Hepatocyte (in vitro differentiated cells): ENCODE measurements at regions not wholly inside any gene's neighbourhood (a gene's known extent, or its start where the extent isn't known, plus 50 kb on each side); places are given as distances from the start of the nearest gene placed in this dataset.

Experiments
- DNase-seq: peaks from one replicate; pipeline ENCODE4 v3.0.0-alpha.2; 2016; ENCODE audit warnings: low spot score
- H2AFZ ChIP-seq: fragments of 200-600 bp; sonication (generic); 2 replicates; pipeline ENCODE4 v1.6.0; 2016; ENCODE audit warnings: antibody characterized with exemption, mild to moderate bottlenecking
- H3K27ac ChIP-seq: fragments of 200-600 bp; sonication (generic); 2 replicates; pipeline ENCODE4 v1.5.1; 2016; ENCODE audit warnings: mild to moderate bottlenecking
- H3K27me3 ChIP-seq: fragments of 200-600 bp; sonication (generic); 2 replicates; pipeline ENCODE4 v1.6.1; 2016
- H3K36me3 ChIP-seq: fragments of 200-600 bp; sonication (generic); replicated peaks from 2 replicates; pipeline ENCODE4 v1.5.1; 2016; ENCODE audit warnings: low read depth; ENCODE audit not compliant: insufficient read depth
- H3K4me1 ChIP-seq: fragments of 200-600 bp; sonication (generic); 2 replicates; pipeline ENCODE4 v1.5.1; 2016; ENCODE audit warnings: mild to moderate bottlenecking, moderate library complexity; ENCODE audit not compliant: insufficient read depth
- H3K4me2 ChIP-seq: fragments of 200-600 bp; sonication (generic); 2 replicates; pipeline ENCODE4 v1.6.0; 2016
- H3K4me3 ChIP-seq: fragments of 200-600 bp; sonication (generic); 2 replicates; pipeline ENCODE4 v1.5.1; 2016; ENCODE audit warnings: mild to moderate bottlenecking
- H3K79me2 ChIP-seq: fragments of 200-600 bp; sonication (generic); 2 replicates; pipeline ENCODE4 v1.6.0; 2017; ENCODE audit warnings: mild to moderate bottlenecking
- H3K9me2 ChIP-seq: fragments of 200-600 bp; sonication (generic); replicated peaks from 2 replicates; pipeline ENCODE4 v1.6.0; 2017; ENCODE audit warnings: mild to moderate bottlenecking; ENCODE audit not compliant: insufficient read depth
- H3K9me3 ChIP-seq: fragments of 200-600 bp; sonication (generic); 2 replicates; pipeline ENCODE4 v1.5.1; 2016; ENCODE audit warnings: low read depth, mild to moderate bottlenecking
- H4K20me1 ChIP-seq: fragments of 200-600 bp; sonication (generic); 2 replicates; pipeline ENCODE4 v1.6.0; 2016; ENCODE audit warnings: mild to moderate bottlenecking; ENCODE audit not compliant: insufficient read depth, poor library complexity, severe bottlenecking
- CTCF ChIP-seq: fragments of 200-600 bp; sonication (generic); IDR thresholded peaks from 2 replicates; pipeline ENCODE4 v1.5.1; 2016; ENCODE audit warnings: antibody characterized with exemption, mild to moderate bottlenecking; ENCODE audit not compliant: poor library complexity
- EZH2 ChIP-seq: fragments of 200-600 bp; sonication (generic); IDR thresholded peaks from 2 replicates; pipeline ENCODE4 v1.6.1; 2016; ENCODE audit warnings: antibody characterized with exemption, mild to moderate bottlenecking, borderline replicate concordance
- EZH2phosphoT487 ChIP-seq: fragments of 200-600 bp; sonication (generic); IDR thresholded peaks from one replicate; pipeline ENCODE4 v1.6.1; 2018; ENCODE audit warnings: antibody characterized with exemption, mild to moderate bottlenecking, low read depth, moderate library complexity; ENCODE audit not compliant: unreplicated experiment, severe bottlenecking
- WGBS: methylation state at CpG from one replicate; pipeline ENCODE4 v1.1.6; 2016; ENCODE audit warnings: low lambda C conversion rate; ENCODE audit errors: missing lambda C conversion rate; 5-methylcytosine and 5-hydroxymethylcytosine counted together

GRCh38 chrX:144790148-144790547, 457.2 kb upstream of the SPANXN1 start:
- no peaks in the 10 kb centered on the region for H3K4me1 ChIP-seq
- 83% methylated on average over 2 of the region's 2 CpGs for WGBS
- H3K79me2 ChIP-seq = no peaks in the 10 kb centered on the region
- H3K9me3 ChIP-seq = no peaks in the 10 kb centered on the region
- no peak overlapping the region for H3K4me3 ChIP-seq
- no peak overlapping the region for H2AFZ ChIP-seq
- no peak for DNase-seq
- H3K9me2 ChIP-seq = no peaks in the 10 kb centered on the region
- H3K27me3 ChIP-seq = no peaks in the 10 kb centered on the region
- H3K4me2 ChIP-seq = no peak overlapping the region
- no peaks in the 10 kb centered on the region for H4K20me1 ChIP-seq
- no peak for TF ChIP-seq EZH2phosphoT487
- no peak for TF ChIP-seq EZH2
- no peak for TF ChIP-seq CTCF
- no peaks in the 10 kb centered on the region for H3K36me3 ChIP-seq
- no peak overlapping the region for H3K27ac ChIP-seq

GRCh38 chrX:144791298-144791697, 456.0 kb upstream of the SPANXN1 start:
- H3K4me3 ChIP-seq = no peak overlapping the region
- WGBS = 60% methylated on average over 5 of the region's 5 CpGs
- no peaks in the 10 kb centered on the region for H3K9me3 ChIP-seq
- no peaks in the 10 kb centered on the region for H3K9me2 ChIP-seq
- no peak overlapping the region for H2AFZ ChIP-seq
- no peaks in the 10 kb centered on the region for H3K36me3 ChIP-seq
- no peaks in the 10 kb centered on the region for H4K20me1 ChIP-seq
- H3K4me2 ChIP-seq = no peak overlapping the region
- no peaks in the 10 kb centered on the region for H3K4me1 ChIP-seq
- DNase-seq = peak; percentile 4
- no peaks in the 10 kb centered on the region for H3K79me2 ChIP-seq
- peak overlapping the region; percentile 43 for H3K27ac ChIP-seq
- H3K27me3 ChIP-seq = no peaks in the 10 kb centered on the region
- TF ChIP-seq CTCF (no peak), EZH2 (no peak)

GRCh38 chrX:144798972-144799371, 448.3 kb upstream of the SPANXN1 start:
- no peak overlapping the region for H3K4me2 ChIP-seq
- H3K36me3 ChIP-seq = no peaks in the 10 kb centered on the region
- no peak overlapping the region for H3K4me3 ChIP-seq
- DNase-seq = no peak
- no peaks in the 10 kb centered on the region for H3K27me3 ChIP-seq
- no peaks in the 10 kb centered on the region for H3K9me2 ChIP-seq
- H3K9me3 ChIP-seq = no peaks in the 10 kb centered on the region
- no peak for TF ChIP-seq CTCF
- no peak for TF ChIP-seq EZH2
- no peak for TF ChIP-seq EZH2phosphoT487
- no peak overlapping the region for H2AFZ ChIP-seq
- no peaks in the 10 kb centered on the region for H4K20me1 ChIP-seq
- no peaks in the 10 kb centered on the region for H3K4me1 ChIP-seq
- H3K79me2 ChIP-seq = no peaks in the 10 kb centered on the region
- 70% methylated on average over 2 of the region's 2 CpGs for WGBS
- no peak overlapping the region for H3K27ac ChIP-seq

GRCh38 chrX:144801786-144802185, 445.5 kb upstream of the SPANXN1 start:
- TF ChIP-seq CTCF = no peak
- TF ChIP-seq EZH2phosphoT487 = no peak
- Histone ChIP-seq H3K27ac (no peak overlapping the region), H3K4me3 (no peak overlapping the region), H3K4me2 (no peak overlapping the region), H3K79me2 (no peaks in the 10 kb centered on the region), H2AFZ (no peak overlapping the region), H3K27me3 (no peaks in the 10 kb centered on the region), H3K9me2 (no peaks in the 10 kb centered on the region), H3K9me3 (no peaks in the 10 kb centered on the region), H3K36me3 (no peaks in the 10 kb centered on the region), H3K4me1 (no peaks in the 10 kb centered on the region), H4K20me1 (no peaks in the 10 kb centered on the region)
- no peak for DNase-seq
- 61% methylated on average over 4 of the region's 4 CpGs for WGBS
